ENCODE measurements at regions not wholly inside any gene's neighbourhood (a gene's known extent, or its start where the extent isn't known, plus 50 kb on each side); places are given as distances from the start of the nearest gene placed in this dataset.

DNA sequence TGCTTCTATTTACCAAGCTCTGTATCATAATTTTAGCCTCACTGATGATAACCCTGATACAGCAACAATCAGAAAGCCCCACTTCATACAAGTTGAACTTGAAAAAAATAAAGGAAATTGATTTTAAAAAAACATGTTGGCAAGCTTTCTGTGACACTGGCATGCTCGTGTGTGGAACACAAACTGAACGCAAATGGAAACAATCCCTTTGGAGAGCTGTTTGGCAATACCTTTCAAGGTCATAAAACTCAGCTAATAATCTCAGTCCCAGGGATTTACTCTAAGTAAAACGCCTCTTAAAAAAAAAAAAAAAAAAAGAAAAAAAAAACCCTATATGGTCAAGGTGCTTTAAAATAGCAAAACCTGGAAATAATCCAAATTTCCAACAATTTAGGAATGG is 166.7 kb upstream of the BCL6 start:
- TF ChIP-seq TCF7L2 (IDR thresholded peaks at IDR 0.05; ENCODE audit: low read depth, low read length) (no peak), POLR2AphosphoS5 (IDR thresholded peaks at IDR 0.05; ENCODE audit: low read depth, low read length) (no peak), SIN3A (IDR thresholded peaks at IDR 0.05; ENCODE audit: borderline replicate concordance, insufficient read depth, low read depth, low read length) (no peak)
- TF ChIP-seq, protein P1, sequence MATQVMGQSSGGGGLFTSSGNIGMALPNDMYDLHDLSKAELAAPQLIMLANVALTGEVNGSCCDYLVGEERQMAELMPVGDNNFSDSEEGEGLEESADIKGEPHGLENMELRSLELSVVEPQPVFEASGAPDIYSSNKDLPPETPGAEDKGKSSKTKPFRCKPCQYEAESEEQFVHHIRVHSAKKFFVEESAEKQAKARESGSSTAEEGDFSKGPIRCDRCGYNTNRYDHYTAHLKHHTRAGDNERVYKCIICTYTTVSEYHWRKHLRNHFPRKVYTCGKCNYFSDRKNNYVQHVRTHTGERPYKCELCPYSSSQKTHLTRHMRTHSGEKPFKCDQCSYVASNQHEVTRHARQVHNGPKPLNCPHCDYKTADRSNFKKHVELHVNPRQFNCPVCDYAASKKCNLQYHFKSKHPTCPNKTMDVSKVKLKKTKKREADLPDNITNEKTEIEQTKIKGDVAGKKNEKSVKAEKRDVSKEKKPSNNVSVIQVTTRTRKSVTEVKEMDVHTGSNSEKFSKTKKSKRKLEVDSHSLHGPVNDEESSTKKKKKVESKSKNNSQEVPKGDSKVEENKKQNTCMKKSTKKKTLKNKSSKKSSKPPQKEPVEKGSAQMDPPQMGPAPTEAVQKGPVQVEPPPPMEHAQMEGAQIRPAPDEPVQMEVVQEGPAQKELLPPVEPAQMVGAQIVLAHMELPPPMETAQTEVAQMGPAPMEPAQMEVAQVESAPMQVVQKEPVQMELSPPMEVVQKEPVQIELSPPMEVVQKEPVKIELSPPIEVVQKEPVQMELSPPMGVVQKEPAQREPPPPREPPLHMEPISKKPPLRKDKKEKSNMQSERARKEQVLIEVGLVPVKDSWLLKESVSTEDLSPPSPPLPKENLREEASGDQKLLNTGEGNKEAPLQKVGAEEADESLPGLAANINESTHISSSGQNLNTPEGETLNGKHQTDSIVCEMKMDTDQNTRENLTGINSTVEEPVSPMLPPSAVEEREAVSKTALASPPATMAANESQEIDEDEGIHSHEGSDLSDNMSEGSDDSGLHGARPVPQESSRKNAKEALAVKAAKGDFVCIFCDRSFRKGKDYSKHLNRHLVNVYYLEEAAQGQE (IDR thresholded peaks at IDR 0.05; ENCODE audit: insufficient read depth in 1 of 2, low read depth in 2 of 2, low read length in 1 of 2): no peak

Measured in Panc1 (cell line).